ENCODE measurements at regions not wholly inside any gene's neighbourhood (a gene's known extent, or its start where the extent isn't known, plus 50 kb on each side); places are given as distances from the start of the nearest gene placed in this dataset.
"Not testable (repeated sequence)": the region's sequence is repeated elsewhere in the genome, so short reads cannot be mapped to it uniquely, and the experiment has no call there.

DNA sequence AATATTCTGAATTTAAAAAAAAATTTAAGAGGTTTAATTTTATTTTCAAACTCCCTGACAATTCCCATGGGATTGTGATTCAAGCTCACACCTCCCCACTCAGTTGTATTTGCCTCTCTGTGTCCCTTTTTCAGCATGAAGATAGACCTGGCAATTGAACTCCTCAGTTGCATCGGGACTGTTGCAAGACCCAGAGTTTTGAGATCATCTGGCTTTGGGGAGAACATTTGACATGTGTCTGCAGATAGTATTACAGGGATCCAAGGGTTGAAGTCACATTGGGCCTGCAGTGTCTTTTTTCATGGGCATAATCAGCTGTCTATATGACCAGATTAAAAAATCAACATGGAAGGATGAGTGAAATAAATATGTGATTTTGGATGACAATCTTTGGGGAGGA, 91.1 kb upstream of the EOMES start:
- Histone ChIP-seq H3K27me3 (ENCODE audit: insufficient read depth, low read depth, low read length) (no peaks in the 10 kb centered on the region), H3K79me2 (replicated peaks; ENCODE audit: insufficient read depth, low read length) (no peaks in the 10 kb centered on the region), H3K9ac (ENCODE audit: low read length) (no peak overlapping the region), H3K9me3 (ENCODE audit: low read length) (no peaks in the 10 kb centered on the region), H3K4me2 (ENCODE audit: low read length) (no peak overlapping the region), H3K4me3 (ENCODE audit: low read length) (no peak overlapping the region), H3F3A (ENCODE audit: insufficient read depth, low read length, poor library complexity, severe bottlenecking) (no peaks in the 10 kb centered on the region), H4K20me1 (ENCODE audit: insufficient read depth) (no peaks in the 10 kb centered on the region), H2AFZ (ENCODE audit: low read depth, low read length) (no peak overlapping the region), H3K36me3 (ENCODE audit: insufficient read depth, low read length) (no peaks in the 10 kb centered on the region), H3K9me2 (ENCODE audit: insufficient read depth, low read length) (no peaks in the 10 kb centered on the region), H3K27ac (ENCODE audit: low read length) (no peak overlapping the region)
- TF ChIP-seq EZH2 (IDR thresholded peaks at IDR 0.05; ENCODE audit: borderline replicate concordance, insufficient read depth, low read length, poor library complexity, severe bottlenecking) (no peak), SMC3 (conservative IDR thresholded peaks at IDR 0.05; ENCODE audit: poor library complexity) (no peak), RAD21 (conservative IDR thresholded peaks at IDR 0.05) (no peak), TAF1 (IDR thresholded peaks at IDR 0.05; ENCODE audit: low read depth) (no peak), POLR2AphosphoS5 (IDR thresholded peaks at IDR 0.05) (no peak), MXI1 (conservative IDR thresholded peaks at IDR 0.05; ENCODE audit: poor library complexity, severe bottlenecking) (no peak), EP300 (conservative IDR thresholded peaks at IDR 0.05; ENCODE audit: poor library complexity, severe bottlenecking) (no peak)
- TF ChIP-seq, protein P1, sequence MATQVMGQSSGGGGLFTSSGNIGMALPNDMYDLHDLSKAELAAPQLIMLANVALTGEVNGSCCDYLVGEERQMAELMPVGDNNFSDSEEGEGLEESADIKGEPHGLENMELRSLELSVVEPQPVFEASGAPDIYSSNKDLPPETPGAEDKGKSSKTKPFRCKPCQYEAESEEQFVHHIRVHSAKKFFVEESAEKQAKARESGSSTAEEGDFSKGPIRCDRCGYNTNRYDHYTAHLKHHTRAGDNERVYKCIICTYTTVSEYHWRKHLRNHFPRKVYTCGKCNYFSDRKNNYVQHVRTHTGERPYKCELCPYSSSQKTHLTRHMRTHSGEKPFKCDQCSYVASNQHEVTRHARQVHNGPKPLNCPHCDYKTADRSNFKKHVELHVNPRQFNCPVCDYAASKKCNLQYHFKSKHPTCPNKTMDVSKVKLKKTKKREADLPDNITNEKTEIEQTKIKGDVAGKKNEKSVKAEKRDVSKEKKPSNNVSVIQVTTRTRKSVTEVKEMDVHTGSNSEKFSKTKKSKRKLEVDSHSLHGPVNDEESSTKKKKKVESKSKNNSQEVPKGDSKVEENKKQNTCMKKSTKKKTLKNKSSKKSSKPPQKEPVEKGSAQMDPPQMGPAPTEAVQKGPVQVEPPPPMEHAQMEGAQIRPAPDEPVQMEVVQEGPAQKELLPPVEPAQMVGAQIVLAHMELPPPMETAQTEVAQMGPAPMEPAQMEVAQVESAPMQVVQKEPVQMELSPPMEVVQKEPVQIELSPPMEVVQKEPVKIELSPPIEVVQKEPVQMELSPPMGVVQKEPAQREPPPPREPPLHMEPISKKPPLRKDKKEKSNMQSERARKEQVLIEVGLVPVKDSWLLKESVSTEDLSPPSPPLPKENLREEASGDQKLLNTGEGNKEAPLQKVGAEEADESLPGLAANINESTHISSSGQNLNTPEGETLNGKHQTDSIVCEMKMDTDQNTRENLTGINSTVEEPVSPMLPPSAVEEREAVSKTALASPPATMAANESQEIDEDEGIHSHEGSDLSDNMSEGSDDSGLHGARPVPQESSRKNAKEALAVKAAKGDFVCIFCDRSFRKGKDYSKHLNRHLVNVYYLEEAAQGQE (IDR thresholded peaks at IDR 0.05; ENCODE audit: borderline replicate concordance) = no peak
- TF ChIP-seq, protein P2, sequence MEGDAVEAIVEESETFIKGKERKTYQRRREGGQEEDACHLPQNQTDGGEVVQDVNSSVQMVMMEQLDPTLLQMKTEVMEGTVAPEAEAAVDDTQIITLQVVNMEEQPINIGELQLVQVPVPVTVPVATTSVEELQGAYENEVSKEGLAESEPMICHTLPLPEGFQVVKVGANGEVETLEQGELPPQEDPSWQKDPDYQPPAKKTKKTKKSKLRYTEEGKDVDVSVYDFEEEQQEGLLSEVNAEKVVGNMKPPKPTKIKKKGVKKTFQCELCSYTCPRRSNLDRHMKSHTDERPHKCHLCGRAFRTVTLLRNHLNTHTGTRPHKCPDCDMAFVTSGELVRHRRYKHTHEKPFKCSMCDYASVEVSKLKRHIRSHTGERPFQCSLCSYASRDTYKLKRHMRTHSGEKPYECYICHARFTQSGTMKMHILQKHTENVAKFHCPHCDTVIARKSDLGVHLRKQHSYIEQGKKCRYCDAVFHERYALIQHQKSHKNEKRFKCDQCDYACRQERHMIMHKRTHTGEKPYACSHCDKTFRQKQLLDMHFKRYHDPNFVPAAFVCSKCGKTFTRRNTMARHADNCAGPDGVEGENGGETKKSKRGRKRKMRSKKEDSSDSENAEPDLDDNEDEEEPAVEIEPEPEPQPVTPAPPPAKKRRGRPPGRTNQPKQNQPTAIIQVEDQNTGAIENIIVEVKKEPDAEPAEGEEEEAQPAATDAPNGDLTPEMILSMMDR (IDR thresholded peaks at IDR 0.05; ENCODE audit: poor library complexity, severe bottlenecking) = no peak

- not testable (repeated sequence) for H3K9me3 ChIP-seq (ENCODE audit: low read length); H3K9ac ChIP-seq (ENCODE audit: low read length); H3K27ac ChIP-seq (ENCODE audit: low read length); H2AFZ ChIP-seq (ENCODE audit: low read depth, low read length); H3K79me2 ChIP-seq (replicated peaks; ENCODE audit: insufficient read depth, low read length); H3K36me3 ChIP-seq (ENCODE audit: insufficient read depth, low read length); H3K9me2 ChIP-seq (ENCODE audit: insufficient read depth, low read length); H3F3A ChIP-seq (ENCODE audit: insufficient read depth, low read length, poor library complexity, severe bottlenecking); H3K27me3 ChIP-seq (ENCODE audit: insufficient read depth, low read depth, low read length); H3K4me3 ChIP-seq (ENCODE audit: low read length); H4K20me1 ChIP-seq (ENCODE audit: insufficient read depth); H3K4me2 ChIP-seq (ENCODE audit: low read length)
Observed at GRCh38 chr3:27821609-27822008, 99.5 kb upstream of the EOMES start.
